HG03354 (cell line): ENCODE measurements at regions not wholly inside any gene's neighbourhood (a gene's known extent, or its start where the extent isn't known, plus 50 kb on each side); places are given as distances from the start of the nearest gene placed in this dataset.

ENCODE experiments used
- ATAC-seq: cut with Tn5 transposase; IDR thresholded peaks from one replicate; pipeline ENCODE4 v1.9.1; 2021; ENCODE audit warnings: mild to moderate bottlenecking; ENCODE audit not compliant: unreplicated experiment, poor library complexity, severe bottlenecking

GRCh38 chr1:228821252-228821651 is 86.0 kb downstream of the RHOU start:
- ATAC-seq = no peak

- no peak for ATAC-seq
Observed at GRCh38 chr1:228823200-228823599, 87.9 kb downstream of the RHOU start.

- no peak for ATAC-seq
Observed at GRCh38 chr1:228824366-228824765, 89.1 kb downstream of the RHOU start.

- ATAC-seq = no peak
Observed at GRCh38 chr1:228825041-228825440, 89.8 kb downstream of the RHOU start.

GRCh38 chr1:228825840-228826484 is 90.7 kb downstream of the RHOU start:
- ATAC-seq = peak; percentile 86

GRCh38 chr1:228827019-228827418 is 91.7 kb downstream of the RHOU start:
- ATAC-seq = no peak

- no peak for ATAC-seq
Observed at GRCh38 chr1:228828151-228828550, 92.9 kb downstream of the RHOU start.

GRCh38 chr1:228830185-228830953 is 95.1 kb downstream of the RHOU start:
- no peak for ATAC-seq

- ATAC-seq = peak; percentile 87
Observed at GRCh38 chr1:228830954-228831481, 95.7 kb downstream of the RHOU start.

GRCh38 chr1:228833911-228834688 is 98.8 kb downstream of the RHOU start:
- no peak for ATAC-seq

GRCh38 chr1:228835456-228835855 is 100.2 kb downstream of the RHOU start:
- no peak for ATAC-seq

- ATAC-seq = no peak
Observed at GRCh38 chr1:228835911-228836310, 100.6 kb downstream of the RHOU start.

GRCh38 chr1:228836427-228836826 is 101.1 kb downstream of the RHOU start:
- no peak for ATAC-seq

- no peak for ATAC-seq
Observed at GRCh38 chr1:228837032-228837431, 101.8 kb downstream of the RHOU start.

GRCh38 chr1:228837817-228838716 is 102.8 kb downstream of the RHOU start:
- peak; percentile 75 for ATAC-seq

- no peak for ATAC-seq
Observed at GRCh38 chr1:228838717-228839500, 103.6 kb downstream of the RHOU start.

- ATAC-seq = no peak
Observed at GRCh38 chr1:228839656-228840055, 104.4 kb downstream of the RHOU start.

GRCh38 chr1:228841632-228842031 is 106.4 kb downstream of the RHOU start:
- ATAC-seq = no peak
